Endodermal cell (in vitro differentiated cells): ENCODE measurements at regions not wholly inside any gene's neighbourhood (a gene's known extent, or its start where the extent isn't known, plus 50 kb on each side); places are given as distances from the start of the nearest gene placed in this dataset.

Experiments used
- DNase-seq: peaks from one replicate; pipeline ENCODE4 v3.0.0-alpha.2; 2017
- H3K27ac ChIP-seq: 2 replicates; pipeline ENCODE4 v1.5.1; 2013; ENCODE audit warnings: mild to moderate bottlenecking, low read depth, low read length, moderate library complexity
- H3K27me3 ChIP-seq: 2 replicates; pipeline ENCODE4 v1.6.1; 2013; ENCODE audit warnings: mild to moderate bottlenecking, low read length, moderate library complexity; ENCODE audit not compliant: insufficient read depth, control insufficient read depth, poor library complexity, severe bottlenecking
- H3K36me3 ChIP-seq: 2 replicates; pipeline ENCODE4 v1.7.0; 2013; ENCODE audit warnings: mild to moderate bottlenecking, low read length, moderate library complexity; ENCODE audit not compliant: control insufficient read depth, insufficient read depth
- H3K4me1 ChIP-seq: one replicate; pipeline ENCODE4 v1.7.0; 2013; ENCODE audit warnings: low read length; ENCODE audit not compliant: control insufficient read depth, insufficient read depth
- H3K4me3 ChIP-seq: 2 replicates; pipeline ENCODE4 v1.5.1; 2013; ENCODE audit warnings: mild to moderate bottlenecking, low read length, moderate library complexity
- H3K9ac ChIP-seq: 2 replicates; pipeline ENCODE4 v1.6.1; 2013; ENCODE audit warnings: mild to moderate bottlenecking, low read length, moderate library complexity; ENCODE audit not compliant: poor library complexity, severe bottlenecking; ENCODE audit errors: extremely low read depth
- H3K9me3 ChIP-seq: 2 replicates; pipeline ENCODE4 v1.6.1; 2013; ENCODE audit warnings: mild to moderate bottlenecking, low read length, moderate library complexity; ENCODE audit not compliant: control insufficient read depth
- H3K27ac Mint-ChIP-seq: 2 replicates; pipeline ENCODE4 v1.8.0; 2020; ENCODE audit warnings: mixed read lengths
- H3K27me3 Mint-ChIP-seq: 2 replicates; pipeline ENCODE4 v1.8.0; 2021; ENCODE audit warnings: mild to moderate bottlenecking, mixed read lengths; ENCODE audit not compliant: insufficient read depth
- H3K36me3 Mint-ChIP-seq: 2 replicates; pipeline ENCODE4 v1.8.0; 2020; ENCODE audit warnings: low read depth, mixed read lengths
- H3K4me1 Mint-ChIP-seq: 2 replicates; pipeline ENCODE4 v1.8.0; 2020; ENCODE audit warnings: mixed read lengths
- H3K4me3 Mint-ChIP-seq: 2 replicates; pipeline ENCODE4 v1.8.0; 2020; ENCODE audit warnings: mild to moderate bottlenecking, moderate library complexity, mixed read lengths
- H3K9me3 Mint-ChIP-seq: 2 replicates; pipeline ENCODE4 v1.8.0; 2020; ENCODE audit warnings: mild to moderate bottlenecking, mixed read lengths
- WGBS, 2 experiments: methylation state at CpG; one replicate each; pipeline versions ENCODE4 v1.1.5 to v1.1.7; 2013; ENCODE audit warnings: missing lambda C conversion rate in 2 of 2, mixed read lengths in 1 of 2; ENCODE audit not compliant: insufficient coverage in 1 of 2, insufficient read length in 1 of 2; 5-methylcytosine and 5-hydroxymethylcytosine counted together
- TF ChIP-seq, protein P1 (sequence below): fragments of 200-600 bp; sonication (generic); conservative IDR thresholded peaks from 2 replicates; pipeline ENCODE4 v1.5.0; 2021; ENCODE audit warnings: antibody characterized with exemption, mild to moderate bottlenecking

DNA sequence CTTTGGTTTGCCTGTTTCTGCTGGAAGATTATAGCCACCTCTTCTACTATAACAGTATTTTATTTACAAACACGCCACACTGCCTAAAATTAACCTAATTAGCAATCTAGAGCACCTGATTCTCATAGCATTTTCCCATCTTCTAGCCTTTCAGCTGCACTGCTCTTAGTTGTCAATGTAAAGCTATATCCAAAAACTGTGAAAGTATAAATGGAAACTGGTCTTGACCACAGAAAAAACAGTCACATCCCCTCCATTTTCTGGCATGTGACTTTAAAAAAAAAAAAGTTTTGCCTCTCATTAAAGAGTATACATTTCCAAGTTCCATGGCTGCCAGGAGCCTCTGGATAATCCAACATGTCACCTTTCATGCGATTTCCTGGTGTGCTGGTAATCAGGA, 287.8 kb downstream of the DTWD2 start:
- Histone ChIP-seq H3K27me3 (no peaks in the 10 kb centered on the region), H3K27ac (no peak overlapping the region), H3K4me3 (no peak overlapping the region), H3K9me3 (peaks cover 36% of the 10 kb centered on the region), H3K4me1 (peaks cover 5% of the 10 kb centered on the region), H3K9ac (no peak overlapping the region), H3K36me3 (no peaks in the 10 kb centered on the region)
- Mint-ChIP-seq H3K4me1 (peaks cover 13% of the 10 kb centered on the region), H3K27ac (no peak overlapping the region), H3K36me3 (peaks cover 22% of the 10 kb centered on the region), H3K4me3 (no peak overlapping the region), H3K27me3 (no peaks in the 10 kb centered on the region), H3K9me3 (peaks cover 37% of the 10 kb centered on the region)
- 48 to 100% methylated on average over 1 to 2 of the region's 2 CpGs for WGBS, 2 experiments
- TF ChIP-seq, protein P1, sequence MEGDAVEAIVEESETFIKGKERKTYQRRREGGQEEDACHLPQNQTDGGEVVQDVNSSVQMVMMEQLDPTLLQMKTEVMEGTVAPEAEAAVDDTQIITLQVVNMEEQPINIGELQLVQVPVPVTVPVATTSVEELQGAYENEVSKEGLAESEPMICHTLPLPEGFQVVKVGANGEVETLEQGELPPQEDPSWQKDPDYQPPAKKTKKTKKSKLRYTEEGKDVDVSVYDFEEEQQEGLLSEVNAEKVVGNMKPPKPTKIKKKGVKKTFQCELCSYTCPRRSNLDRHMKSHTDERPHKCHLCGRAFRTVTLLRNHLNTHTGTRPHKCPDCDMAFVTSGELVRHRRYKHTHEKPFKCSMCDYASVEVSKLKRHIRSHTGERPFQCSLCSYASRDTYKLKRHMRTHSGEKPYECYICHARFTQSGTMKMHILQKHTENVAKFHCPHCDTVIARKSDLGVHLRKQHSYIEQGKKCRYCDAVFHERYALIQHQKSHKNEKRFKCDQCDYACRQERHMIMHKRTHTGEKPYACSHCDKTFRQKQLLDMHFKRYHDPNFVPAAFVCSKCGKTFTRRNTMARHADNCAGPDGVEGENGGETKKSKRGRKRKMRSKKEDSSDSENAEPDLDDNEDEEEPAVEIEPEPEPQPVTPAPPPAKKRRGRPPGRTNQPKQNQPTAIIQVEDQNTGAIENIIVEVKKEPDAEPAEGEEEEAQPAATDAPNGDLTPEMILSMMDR = no peak
- no peak for DNase-seq

DNA sequence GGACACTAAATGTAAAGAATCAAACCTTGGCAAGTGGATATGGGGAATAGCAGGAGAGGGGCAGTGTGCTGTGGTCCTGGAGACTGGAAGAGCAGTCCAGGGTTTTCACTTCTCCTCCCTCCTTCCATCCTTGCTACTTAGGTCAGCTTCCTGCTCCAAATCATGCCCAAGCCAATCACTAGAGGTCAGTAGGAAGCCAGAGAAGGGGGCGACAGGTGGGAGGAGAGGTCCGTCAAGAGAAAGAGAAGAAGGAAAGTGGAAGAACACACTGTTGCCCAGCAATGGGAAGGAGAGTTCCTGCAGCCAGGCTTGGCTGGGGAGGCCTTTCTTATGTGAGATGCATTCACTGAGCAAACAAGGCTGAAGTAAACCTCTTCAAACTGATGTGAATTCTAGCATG, 289.6 kb downstream of the DTWD2 start:
- DNase-seq = peak; percentile 82
- Histone ChIP-seq H3K9ac (no peak overlapping the region), H3K36me3 (no peaks in the 10 kb centered on the region), H3K27ac (no peak overlapping the region), H3K27me3 (no peaks in the 10 kb centered on the region), H3K4me3 (no peak overlapping the region), H3K9me3 (peaks cover 23% of the 10 kb centered on the region), H3K4me1 (peaks cover 5% of the 10 kb centered on the region)
- H3K27me3 Mint-ChIP-seq = no peaks in the 10 kb centered on the region
- peaks cover 23% of the 10 kb centered on the region for H3K9me3 Mint-ChIP-seq
- WGBS, 2 experiments = 38 to 80% methylated on average over 1 to 2 of the region's 2 CpGs
- TF ChIP-seq, protein P1 = peak; percentile 71
- peaks cover 12% of the 10 kb centered on the region for H3K36me3 Mint-ChIP-seq
- H3K4me3 Mint-ChIP-seq = no peak overlapping the region
- H3K27ac Mint-ChIP-seq = no peak overlapping the region
- peaks cover 13% of the 10 kb centered on the region for H3K4me1 Mint-ChIP-seq

DNA sequence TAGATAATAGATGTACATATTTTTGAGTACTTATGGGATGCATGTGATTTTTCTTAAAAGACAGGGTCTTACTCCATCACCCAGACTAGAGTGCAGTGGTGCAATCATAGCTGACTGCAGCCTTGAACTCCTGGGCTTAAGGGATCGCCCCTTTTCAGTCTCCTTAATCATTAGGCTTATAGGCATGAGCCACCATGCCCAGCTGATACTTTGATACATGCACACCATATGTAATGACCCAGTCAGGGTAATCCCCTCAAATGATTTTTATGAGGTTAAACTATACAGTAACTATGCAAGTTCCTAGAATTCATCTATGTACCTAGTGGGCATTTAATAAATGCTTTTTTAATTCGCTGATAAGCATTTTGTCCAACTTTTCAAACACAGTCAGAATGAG, 292.3 kb downstream of the DTWD2 start:
- Histone ChIP-seq H3K4me1 (peaks cover 5% of the 10 kb centered on the region), H3K9ac (no peak overlapping the region), H3K36me3 (no peaks in the 10 kb centered on the region), H3K27me3 (no peaks in the 10 kb centered on the region), H3K4me3 (no peak overlapping the region), H3K9me3 (no peaks in the 10 kb centered on the region), H3K27ac (no peak overlapping the region)
- TF ChIP-seq, protein P1 = no peak
- Mint-ChIP-seq H3K9me3 (no peaks in the 10 kb centered on the region), H3K4me1 (peaks cover 13% of the 10 kb centered on the region), H3K27me3 (no peaks in the 10 kb centered on the region), H3K4me3 (no peak overlapping the region), H3K36me3 (no peaks in the 10 kb centered on the region), H3K27ac (no peak overlapping the region)
- 83 to 95% methylated on average over 2 of the region's 2 CpGs for WGBS, 2 experiments
- no peak for DNase-seq
